ENCODE measurements at regions not wholly inside any gene's neighbourhood (a gene's known extent, or its start where the extent isn't known, plus 50 kb on each side); places are given as distances from the start of the nearest gene placed in this dataset.
A peak's percentile ranks its signal among the peaks of the same experiment; 100 is the strongest.
"Not testable (repeated sequence)": the region's sequence is repeated elsewhere in the genome, so short reads cannot be mapped to it uniquely, and the experiment has no call there.

DNA sequence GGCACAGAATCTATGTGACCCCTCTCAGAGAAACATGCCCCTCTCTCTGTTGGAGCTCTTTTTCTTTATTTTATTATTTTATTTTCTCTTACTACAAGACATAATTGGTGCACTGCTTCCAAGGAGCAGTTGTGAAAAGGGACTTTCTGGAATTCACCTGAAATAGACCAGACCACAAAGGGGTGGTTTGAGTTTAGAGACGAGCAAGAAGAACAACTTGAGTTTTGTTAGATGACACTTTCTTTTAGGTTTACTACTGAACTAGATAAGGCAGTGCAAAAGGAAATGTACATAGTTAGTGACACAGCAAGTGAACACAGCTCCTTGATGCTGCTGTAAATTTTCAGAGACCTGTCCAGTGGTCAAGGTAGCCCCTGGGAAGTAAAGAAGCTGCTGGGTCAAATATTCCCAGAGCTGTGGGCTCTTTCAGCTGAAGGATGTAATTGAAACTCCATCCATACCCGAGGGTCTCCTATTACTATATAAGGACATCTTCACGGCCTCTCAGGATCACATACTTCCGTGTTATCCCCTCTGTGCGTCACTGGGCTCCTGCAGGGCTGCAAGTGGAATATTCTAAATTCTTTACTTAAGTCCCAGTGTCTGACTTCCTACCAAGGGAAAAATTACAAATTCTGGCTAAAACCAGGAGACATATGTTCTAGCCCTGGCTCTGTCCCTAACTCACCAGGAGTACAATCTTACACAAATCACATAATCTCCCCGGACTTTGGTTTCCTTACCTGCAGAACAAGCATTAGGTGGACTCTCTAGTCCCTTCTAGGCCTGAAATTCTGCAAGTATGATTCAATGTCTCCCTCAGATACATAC lies 69.1 kb upstream of the ADTRP start:
- DNase-seq (ENCODE audit: low spot score): no peak

DNA sequence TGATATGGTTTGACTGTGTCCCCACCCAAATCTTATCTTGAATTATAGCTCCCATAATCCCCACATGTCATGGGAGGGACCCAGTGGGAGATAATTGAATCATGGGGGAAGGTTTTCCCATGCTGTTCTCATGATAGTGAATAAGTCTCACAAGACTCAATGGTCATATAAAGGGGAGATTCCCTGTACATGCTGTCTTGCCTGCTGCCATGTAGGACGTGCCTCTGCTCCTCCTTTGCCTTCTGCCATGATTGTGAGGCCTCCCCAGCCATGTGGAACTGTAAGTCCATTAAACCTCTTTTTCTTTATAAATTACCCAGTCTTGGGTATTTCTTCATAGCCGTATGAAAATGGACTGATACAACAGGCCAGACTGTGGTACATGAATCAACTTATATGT lies 68.5 kb upstream of the ADTRP start:
- not testable (repeated sequence) for DNase-seq (ENCODE audit: low spot score)

DNA sequence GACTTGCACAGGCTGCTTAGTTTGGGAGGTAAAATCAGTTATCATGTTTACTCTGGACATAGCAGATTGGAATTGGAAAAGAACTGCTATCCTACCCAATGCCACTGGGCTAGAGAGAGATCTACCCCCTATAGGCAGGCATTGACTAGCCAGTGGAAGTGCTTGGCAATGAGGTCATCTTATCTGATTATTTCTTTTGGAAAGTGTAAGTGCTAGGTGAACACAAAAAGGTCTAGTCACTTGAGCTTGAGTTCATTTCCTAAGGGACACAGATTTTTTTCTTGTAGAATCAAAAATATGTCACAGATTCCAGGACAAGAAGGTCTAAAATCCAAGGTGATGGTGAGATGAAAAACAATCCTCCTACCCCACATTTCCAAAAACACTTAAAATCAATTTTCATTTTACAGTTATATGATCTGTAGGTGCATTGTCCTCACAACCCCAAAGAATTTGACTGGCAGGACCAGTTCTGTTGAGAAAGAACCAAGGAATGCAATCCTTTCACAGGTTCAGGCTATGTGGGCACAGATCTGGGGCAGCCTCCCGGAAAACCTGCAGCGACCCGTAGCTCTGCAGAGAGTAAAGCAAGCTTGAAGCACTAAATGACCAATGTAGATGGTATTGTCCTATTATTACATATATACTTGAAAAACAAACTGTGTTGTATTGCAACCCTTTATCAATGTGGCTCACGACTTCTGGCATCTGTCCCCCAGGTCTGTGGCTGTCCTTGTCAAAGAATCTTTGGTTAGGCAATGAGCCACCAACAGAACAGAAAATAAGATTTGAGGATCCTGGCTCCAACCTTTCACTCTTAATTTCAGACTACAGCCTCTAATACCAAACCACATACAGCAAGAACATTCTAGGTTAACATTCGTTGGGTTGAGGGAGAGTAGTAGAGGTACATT lies 67.3 kb upstream of the ADTRP start:
- no peak for DNase-seq (ENCODE audit: low spot score)

DNA sequence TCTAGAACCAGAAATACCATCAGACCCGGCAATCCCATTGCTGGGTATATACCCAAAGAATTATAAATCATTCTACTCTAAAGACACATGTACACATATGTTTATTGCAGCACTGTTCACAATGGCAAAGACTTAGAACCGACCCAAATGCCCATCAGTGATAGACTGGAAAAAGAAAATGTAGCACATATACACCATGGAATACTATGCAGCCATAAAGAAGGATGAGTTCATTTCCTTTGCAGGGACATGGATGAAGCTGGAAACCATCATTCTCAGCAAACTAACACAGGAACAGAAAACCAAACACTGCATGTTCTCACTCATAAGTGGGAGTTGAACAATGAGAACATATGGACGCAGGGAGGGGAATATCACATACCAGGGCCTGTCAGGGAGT lies 64.2 kb upstream of the ADTRP start:
- DNase-seq (ENCODE audit: low spot score): not testable (repeated sequence)

DNA sequence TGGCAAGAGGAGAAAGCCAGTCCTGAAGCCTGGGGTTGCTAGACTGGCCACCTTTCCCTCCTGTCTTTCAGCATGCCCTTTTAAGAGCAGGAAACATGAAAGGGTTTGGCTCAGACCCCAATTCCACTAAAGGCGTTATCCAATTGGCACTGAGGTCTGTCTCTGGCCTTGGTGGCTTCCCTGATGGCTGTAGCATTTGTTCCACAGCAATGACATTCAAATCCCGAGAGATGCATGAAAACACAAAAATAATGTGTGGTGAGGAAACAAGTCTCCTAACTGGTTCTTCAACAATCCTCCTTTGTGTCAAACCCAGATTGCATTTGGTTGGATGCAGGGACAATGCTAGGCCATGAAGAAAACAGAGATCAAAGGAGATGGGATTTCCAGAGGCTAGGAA lies 56.5 kb upstream of the ADTRP start:
- DNase-seq (ENCODE audit: low spot score): no peak

DNA sequence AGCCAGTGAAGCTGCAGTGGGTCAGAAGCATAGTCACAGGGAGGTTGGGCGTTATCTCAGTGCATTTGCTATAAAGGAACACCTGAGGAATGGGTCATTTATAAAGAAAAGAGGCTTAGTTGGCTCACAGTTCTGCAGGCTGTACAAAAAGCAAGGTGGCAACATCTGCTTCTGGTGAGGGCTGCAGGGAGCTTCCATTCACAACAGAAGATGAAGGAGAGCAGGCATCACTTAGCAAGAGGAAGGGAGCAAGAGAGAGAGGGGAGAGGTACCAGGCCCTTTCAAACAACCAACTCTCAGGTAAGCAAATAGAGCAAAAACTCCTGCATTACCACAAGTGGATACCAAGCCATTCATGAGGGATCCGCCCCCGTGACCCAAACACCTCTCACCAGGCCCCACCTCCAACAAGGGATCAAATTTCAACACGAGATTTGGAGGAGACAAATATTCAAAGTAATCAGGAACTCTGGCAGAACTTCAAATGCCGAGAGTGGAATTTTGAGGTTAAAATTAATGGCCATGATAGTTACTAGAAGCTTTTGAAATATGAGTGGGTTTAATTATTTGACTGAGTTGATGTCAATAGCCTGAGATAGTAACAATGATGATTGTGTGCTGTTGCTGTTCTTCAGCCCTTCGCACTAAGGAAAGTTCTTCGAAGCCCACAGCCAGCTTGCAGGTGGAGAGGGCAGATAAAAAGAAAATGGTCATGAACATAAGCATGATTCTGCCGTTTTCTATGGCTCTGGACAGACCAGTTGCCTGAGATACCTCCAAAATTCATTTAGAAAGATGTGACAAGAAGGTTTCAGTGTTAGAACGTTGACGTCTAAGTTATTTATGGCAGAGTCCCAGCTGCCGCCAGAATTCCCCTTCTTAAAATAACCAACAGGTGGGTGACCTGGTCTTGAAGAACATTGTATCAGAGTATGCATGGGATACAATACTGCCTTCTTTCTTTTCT lies 55.3 kb upstream of the ADTRP start:
- DNase-seq (ENCODE audit: low spot score): no peak

DNA sequence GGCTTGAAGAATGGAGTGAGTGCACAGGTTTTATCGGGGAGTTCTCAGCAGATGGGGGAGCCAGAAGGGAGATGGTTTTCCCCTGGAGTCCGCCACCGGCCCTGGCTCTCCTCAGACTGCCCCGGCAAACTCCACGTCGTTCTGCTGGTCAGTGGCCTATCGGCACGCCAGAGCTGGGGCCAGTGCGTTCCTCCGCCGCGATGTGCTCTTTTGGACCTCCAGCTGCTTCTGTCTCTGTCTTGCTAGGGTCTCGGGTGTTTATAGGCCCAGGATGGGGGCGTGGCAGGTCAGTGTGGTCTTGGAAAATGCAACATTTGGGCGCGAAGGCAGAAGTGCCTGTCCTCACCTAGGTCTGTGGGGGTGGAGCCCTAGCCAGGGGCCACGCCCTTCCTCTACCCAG lies 53.0 kb upstream of the ADTRP start:
- no peak for DNase-seq (ENCODE audit: low spot score)

DNA sequence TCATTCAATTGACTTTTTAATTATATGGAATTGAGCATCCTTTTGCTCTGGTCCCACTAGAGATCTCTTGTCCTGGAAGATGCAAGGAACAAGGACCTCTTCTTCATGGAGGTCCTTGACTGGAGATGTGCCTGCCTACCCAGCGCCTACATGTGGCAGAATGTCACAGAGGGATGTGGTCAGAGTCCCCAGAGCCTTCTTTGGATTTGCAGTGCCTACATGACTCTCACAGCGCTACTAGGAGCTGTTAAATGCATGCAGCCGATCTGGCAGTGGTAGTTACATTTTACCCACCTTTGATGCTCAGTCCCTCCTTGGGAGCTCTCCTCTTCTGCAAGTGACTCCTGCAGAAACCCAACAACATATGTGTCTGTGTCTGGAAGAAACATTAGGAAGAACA lies 51.9 kb upstream of the ADTRP start:
- DNase-seq (ENCODE audit: low spot score): peak; percentile 19

DNA sequence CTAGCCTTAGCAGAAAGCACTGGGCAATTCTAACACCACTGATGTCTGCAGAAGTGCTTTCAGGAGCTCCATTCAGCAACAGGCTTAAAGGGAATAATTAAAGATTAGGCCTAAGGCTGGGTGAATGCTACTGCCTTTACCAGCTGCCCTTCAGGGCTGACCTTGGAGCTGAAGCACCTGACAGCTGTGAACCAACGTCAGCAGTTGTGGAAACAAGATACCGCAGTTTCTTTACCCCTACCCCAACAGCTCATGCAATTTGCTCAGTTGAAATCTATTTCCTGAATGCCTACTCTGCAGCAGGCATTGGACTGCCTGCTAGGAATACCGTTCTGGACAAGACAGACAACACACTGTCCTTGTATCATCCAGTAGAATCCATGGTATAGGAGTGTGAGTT lies 51.5 kb upstream of the ADTRP start:
- DNase-seq (ENCODE audit: low spot score): peak; percentile 76

DNA sequence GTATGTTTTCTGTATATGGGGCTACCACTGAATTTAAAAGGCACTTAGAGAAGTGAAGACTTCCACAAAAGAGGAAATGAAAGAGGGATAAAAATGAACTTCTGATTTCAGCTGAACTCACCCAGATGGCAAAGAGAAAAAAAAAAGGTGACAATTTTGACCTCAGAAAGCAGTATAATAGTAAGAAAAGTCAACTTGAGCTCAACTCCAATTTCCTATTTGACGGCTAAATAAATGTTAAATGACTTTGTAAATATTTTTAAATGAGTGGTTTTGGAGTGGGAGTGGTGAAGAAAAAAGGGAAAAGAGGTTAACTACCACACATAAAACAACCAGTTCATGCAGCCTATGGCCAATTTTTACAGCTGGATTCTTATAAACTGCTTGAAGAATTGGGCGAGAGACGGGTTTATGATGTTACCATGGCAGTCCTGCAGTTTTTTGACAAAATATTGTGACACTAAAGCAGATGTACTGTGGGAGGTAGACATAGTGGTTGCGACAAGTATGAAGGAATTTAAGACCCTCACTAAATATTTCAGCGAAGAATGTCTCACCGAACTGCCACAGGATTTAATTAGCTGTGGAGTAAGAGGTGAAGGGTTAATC lies 49.8 kb upstream of the ADTRP start:
- DNase-seq (ENCODE audit: low spot score): peak; percentile 75

Data from NAMALWA (cell line).